Suppressor macrophage (primary cell): ENCODE measurements at regions not wholly inside any gene's neighbourhood (a gene's known extent, or its start where the extent isn't known, plus 50 kb on each side); places are given as distances from the start of the nearest gene placed in this dataset.
"Not testable (repeated sequence)": the region's sequence is repeated elsewhere in the genome, so short reads cannot be mapped to it uniquely, and the experiment has no call there.

Source experiments
- DNase-seq, 4 experiments: peaks; one replicate each; pipeline ENCODE4 v3.0.0-alpha.2; 2020 to 2022

DNA sequence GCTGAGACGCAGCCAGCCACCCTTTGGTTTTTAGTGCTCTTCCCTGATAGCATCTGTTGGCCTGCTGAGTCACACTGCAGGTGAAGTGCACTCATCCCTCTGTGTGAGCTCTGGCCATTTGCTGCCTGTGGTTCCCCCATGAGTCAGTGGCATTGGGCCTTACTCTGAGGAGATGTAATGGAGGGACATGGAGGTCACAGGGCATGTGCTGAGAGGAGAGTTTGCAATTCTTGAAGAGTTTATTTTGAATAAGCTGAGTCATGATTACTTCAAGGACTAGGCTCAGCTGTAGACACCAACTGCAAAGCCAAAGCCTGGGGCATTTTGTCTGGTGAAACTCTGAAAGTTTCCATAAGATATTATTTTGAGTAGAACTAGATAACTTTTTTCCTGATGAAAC lies 200.3 kb downstream of the BCL2L11 start:
- DNase-seq, result peak; percentile 3 to 44 (median 22)

DNA sequence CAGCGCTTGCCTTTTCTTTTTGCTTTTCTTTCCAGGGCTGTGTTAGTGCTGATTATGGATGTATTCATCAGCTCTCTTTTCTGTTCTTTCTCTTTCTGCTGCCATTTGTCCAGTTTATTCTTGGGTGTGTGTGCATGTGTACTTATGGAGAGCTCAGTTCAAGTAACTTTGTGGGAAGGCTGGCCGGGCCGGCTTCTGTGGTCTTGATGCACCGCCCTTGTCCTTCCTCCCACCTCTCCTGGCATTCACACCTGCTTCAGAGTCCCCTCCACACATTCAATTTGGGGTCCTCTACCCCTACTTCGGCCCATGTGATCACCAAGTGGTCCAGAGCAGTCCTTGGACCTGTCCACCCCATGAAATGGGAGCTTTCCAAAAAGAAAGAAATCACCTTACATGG lies 202.7 kb downstream of the BCL2L11 start:
- DNase-seq, result not testable (repeated sequence)

DNA sequence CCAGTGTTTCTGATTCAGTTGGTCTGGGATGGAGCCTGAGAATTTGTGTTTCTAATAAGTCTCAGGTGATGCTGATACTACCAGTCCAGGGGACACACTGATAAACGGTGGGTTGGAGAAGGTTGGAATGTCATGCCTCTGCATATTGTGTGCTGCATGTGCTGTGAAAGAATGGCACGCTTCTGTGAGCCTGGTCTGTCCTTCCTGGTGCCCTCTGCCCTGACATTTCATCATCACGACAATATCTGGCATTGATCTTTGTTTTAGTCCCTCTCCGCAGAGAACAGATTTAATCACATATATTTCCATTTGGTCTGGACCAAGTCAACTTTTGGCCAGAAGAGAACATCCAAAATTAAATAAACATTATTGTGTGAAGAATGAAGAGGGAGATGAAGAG lies 207.0 kb downstream of the BCL2L11 start:
- not testable (repeated sequence) for DNase-seq

DNA sequence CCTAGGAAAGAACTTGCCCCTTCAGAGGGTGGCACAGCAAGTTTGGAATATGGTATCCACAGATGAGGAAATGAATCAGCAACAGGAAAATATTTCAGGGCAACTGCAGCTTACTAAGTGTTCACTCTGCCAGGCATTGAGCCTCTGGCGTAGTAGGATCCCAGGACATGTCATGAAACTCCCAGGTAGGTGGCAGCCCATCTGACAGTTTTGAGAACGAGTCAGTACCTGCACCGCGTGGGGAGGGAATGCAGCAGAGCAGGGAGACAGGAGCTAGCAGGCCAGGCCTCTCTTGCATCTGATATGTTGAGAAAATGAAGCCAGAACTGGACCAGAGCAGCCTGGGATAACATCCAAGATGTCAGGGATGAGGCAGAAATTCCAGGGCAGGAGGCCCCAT lies 208.6 kb downstream of the BCL2L11 start:
- not testable (repeated sequence) for DNase-seq

DNA sequence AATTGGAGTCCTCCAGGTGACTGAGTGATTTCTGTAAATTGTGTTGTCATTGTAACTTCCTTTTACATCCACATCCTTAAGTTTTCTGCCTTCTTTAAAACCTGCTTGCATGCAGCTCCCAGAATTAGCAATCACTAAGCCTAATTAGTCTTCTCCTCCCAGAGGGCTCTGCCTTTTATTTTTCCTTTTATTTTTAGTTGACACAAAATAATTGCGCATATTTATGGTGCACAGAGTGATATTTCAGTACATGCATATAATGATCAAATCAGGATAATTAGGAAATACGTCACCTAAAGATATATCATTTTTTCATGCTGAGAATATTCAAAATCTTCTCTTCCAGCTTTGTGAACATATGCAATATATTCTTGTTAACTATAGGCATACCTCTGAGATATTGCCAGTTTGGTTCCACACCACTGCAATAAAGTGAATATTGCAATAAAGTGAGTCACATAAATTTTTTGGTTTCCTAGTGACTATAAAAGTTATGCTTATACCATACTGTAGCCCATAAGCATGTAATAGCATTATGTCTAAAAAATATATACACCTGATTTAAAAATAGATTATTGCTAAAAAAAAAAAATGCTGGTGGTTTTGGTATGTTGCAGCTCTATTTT lies 210.5 kb downstream of the BCL2L11 start:
- not testable (repeated sequence) for DNase-seq

DNA sequence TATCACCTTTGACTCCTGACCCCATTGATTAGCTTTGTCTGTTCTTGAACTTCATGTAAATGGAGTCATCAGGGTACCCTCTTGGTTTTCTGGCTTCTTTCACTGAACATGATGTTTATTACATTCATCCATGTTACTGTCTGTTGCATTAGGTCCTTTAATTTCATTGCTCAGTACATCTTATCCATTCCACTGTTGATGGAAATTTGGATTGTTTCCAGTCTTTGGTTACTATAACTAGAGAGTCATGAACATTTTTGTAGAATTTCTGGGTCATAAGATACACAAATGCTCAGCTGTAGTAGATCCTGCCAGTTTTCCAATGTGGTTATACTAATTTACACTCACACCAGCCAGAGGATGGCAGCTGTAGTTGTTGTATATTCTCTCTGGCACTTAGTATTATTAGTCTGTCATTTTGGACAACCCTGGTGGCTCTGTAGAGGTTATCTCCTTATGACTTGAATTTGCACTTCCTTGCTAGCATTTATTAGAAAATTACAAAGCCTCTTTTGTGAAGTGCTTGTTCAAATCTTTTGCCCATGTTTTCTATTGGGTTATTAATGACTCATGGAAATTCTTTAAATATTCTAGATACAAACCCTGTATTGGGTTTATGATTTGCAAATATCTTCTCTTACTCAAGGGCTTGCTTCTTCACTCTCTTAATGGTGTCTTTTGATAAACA lies 214.7 kb downstream of the BCL2L11 start:
- not testable (repeated sequence) for DNase-seq

DNA sequence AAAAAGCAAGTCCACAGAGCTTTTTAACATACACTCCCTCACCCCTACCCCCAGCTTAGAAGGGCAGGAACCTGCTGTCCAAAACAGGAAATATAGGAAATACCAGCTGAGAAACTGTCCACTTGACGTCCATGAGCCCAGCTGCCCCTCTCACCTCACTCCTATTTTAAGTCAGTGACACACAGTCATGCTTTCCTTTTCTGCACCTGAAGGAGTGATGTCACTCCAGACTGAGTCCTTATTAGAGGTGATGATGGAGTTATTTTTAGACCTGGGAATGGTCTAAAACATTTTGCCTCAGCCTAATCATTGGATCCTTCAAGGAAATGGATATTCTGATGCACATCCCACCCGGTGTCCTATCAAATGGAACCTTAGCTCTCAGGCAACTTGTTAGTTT lies 217.8 kb downstream of the BCL2L11 start:
- DNase-seq, result not testable (repeated sequence)

DNA sequence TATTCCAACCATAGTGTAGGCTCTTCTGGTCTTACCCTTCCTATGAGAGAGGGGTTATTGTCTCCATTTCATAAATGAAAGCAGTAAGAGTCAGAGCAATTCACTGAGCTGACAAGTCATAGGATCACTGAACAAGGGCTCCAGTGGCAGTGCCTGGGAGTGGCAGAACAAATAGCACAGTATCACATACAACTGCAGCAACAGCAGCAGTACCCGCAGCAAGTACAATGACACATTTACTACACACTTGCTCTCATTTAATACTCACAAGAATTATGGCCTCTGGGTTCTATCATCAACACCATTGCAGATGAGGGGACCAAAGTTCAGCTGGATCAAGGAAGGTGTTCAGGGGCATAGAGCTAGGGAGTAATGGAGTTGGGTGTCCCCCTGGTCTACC lies 218.8 kb downstream of the BCL2L11 start:
- not testable (repeated sequence) for DNase-seq

DNA sequence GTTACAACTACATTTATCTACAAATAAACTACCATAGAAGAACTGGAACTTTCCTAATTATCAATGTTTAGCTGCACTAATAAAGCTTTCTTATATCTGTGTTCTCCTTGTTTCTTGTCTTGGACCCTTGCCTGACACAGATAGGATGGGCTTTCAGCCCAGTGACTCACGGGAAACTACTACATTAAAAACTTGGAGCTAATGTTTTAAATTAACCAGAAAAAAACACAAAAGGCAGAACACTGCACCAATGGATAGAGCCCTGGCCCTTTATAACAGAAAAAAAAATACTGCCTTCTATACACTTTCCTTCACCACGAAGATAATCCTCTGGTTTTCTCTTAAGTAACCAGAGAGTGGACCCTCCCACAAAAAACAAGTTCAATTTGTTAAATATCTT lies 223.9 kb downstream of the BCL2L11 start:
- DNase-seq, result not testable (repeated sequence)

DNA sequence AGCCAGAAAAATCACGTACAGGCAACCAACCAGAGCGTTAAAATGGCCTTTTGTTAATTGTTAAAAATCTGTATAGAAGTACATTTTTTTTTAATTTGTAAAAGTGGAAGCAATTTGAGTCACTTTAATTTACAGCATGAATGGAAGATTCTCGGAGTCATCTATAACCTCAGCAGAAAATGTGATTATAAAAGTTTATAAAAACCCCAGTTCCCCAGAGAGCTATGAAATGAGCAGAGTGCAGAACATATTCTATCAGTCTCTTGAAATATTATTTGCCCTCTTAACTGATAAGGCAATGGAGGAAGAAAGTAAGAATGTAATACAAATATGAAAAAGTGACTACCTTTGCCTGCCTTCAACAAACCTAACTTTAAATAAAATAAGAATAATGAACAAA lies 224.7 kb downstream of the BCL2L11 start:
- DNase-seq, result not testable (repeated sequence)

DNA sequence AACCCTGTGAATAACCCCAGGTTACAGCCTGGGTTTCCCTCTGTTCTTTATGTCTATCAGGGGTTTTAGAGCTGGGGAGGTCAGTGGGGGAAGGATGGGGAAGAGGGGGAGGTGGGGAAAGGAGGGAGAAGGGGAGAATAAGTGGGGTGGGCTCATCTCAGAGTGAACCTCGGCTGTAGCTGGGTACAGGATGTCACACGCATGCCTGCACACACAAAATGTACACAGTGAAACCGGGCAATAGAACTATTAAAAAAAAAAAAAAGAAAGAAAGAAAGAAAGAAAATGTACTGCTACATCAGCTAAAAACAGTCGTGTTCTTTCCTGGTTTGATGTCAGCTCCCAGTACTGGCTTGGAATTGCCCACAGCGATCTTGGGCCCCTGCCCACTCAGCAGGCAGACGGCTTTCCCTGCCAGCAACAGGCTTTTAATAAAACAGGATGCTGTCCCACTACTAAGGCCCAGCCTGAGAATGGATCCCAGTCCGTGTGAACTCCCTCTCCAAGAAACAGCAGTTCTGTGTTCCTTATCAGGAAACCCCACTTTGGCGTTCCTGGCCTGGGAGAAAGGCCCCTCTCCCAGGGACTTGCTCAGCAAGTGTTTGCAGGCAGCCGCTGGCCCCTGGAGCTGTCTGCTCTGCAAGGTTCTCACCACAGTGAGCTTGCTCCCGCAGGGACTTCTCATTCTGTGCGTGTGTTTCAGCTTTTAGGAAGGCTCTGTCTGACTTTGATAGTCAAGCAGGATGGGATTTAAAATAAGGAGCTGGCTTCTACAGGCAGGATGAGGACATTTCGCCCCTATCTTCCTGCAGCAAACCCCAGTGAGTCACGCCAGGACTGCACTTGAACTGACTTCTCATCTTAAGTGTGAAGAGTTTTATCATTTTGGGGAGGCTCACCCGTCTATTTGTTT lies 225.6 kb downstream of the BCL2L11 start:
- not testable (repeated sequence) for DNase-seq

DNA sequence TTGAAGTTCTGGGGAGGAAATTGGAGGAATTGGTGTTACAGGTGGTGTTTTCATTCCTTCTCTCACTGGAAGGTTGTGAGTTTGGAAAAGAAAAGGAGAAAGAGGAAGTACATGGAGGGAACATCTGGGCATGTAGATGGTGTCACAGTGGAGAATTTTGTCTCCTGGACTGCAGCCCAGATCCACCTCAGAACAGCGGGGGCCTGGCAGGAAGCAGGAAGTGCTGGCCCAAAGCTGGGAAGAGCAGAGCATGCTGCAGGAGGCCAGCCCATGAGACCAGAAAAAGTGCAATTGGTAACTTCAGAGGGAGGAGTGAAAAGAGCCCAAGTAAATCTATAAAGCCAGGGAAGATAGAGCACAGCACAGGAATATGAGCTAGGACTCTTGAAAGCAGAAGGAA lies 227.0 kb downstream of the BCL2L11 start:
- not testable (repeated sequence) for DNase-seq

DNA sequence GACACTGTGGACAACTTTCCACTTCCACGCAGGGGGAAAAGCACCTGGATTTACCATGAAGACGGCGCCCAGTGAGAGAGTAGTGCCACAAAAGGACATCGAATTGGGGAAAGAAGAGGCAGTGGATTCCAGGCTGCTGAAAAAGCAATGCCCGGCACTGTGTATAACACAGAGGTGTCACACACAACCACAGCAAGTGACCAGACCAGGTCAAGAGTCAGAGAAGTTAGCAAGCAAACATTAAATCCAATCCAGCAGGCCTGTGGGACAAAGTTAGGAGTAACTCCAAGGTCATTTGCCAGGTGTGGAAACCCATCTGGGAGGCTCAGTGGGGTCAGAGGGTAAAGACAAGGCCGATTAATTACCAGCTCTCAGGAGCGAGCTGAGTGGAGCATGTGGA lies 227.6 kb downstream of the BCL2L11 start:
- not testable (repeated sequence) for DNase-seq

DNA sequence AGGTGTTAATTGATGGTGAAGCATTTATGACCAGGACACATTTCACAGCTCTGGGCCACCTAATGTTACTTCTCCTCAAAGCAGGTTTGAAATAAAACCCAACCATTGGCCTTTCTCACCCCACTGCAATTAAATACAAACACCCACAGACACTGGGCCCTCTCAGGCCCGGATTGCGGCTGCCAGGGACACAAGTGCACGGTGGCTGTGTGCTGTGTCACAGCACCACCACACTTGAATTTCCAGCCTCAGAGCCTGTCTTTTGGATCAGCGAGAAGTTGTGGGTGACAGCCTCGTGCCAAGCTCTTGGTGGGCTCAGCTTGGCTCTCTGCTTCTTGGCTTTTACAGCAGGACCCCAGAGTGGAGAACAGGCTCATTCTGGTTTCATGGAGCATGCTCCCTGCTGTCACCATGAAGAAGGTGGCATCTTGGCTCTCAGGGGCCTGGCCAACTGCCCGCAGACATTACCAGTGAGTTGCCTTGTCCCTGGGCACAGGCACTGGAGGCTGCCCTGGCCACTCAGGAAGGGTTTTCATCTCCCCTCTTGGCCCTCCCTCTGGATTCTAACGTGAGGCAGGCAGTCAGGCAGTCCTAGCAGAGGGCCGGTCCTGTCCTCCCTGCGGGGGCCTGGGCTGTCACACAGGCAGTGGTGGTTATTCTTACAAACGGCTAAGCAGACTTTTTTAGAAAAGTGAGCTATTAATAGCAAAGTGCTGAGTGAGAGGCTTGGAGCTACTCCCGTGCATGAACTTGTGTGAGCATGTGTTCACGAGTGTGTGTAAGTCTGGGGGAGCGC lies 234.5 kb downstream of the BCL2L11 start:
- peak in 1 of 4 experiments; percentile 1 for DNase-seq

DNA sequence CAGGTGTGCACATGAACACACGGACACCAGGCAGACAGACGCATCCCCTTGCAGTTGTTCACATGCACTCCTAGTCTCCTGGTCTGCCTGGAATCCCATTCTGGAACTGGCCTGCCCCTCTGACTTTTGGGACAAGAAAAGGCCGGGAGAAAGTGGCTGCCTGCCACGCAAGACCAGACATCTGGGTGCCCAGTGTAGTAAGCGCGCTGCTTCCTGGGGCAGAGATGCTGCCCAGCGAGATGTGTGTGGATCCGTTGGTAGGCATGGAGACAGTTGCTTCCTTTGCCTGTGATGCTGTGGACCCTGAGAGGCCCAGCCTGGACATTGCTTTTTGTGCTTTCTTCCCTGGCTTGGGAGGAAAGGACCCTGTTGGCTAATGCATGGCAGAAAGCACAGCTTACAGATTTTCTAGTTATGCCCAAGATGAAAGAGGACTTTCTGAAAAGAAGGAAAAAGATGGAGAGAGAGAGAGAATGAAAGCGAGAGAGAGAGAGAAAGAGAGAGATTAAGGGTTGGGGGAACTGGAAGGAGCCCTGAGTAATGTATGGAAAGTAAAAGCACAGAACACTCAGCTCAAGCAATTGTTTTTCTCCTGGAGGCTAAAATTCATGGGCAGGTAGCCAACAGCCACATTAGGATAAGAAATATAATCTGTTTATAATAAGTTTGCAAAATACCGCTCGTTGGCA lies 235.3 kb downstream of the BCL2L11 start:
- DNase-seq, result not testable (repeated sequence)

DNA sequence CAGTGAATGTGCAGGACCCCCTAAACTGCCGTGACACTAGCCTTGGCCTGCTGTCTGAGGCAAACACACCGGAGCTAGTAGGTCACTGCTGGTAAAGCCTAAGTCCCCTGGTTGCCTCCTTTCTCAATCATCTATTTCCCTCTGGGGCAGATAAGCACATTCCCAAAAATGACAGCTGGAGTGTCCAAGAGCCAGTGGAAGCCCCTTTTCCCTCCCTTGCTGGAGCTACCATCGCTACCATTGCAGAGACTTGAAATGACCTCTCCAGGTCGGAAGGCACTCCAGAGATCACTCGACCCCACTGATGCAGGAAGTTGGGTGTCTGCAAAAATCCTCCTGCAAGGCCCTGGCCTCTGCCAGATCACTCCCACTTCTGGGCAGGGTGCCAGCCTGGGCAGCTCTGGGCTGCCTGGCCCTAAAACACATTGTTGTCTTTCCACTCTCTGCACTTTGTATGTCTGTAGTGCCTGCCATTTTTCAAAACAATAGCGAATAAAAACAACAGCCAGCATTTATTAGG lies 235.9 kb downstream of the BCL2L11 start:
- peak in 3 of 4 experiments; percentile 1 to 16 (median 10) for DNase-seq

DNA sequence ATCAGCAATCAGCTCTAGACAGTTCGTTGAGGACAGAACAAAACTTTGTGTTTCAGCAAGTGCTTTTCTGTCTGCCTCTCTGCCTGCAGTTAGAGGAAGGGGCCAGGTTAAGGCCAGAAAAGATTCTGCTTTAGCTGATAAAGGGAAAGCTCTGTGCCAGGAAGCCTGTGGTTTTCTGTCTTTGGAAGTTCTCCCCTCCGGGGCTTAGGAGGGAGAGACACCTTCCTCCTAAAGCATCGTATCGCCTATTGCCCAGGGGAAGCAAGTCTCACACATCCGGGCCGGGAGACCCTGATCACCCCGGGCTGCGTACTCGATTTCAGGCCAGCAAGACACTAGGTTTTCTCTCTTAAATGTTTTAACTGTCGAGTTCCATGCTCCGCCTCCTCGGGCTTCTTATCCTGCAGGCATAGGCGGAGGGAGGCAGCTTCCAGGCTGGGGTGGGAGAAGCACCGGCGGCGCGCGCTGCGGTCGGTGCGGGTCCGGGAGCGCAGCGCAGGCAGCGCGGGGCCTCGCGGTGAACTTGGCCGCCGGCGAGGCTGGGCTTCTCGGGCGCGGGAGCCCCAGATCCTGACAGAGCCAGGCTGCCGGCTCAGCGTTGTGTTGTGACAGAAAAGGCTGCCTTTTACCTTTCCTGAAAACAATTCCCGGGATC lies 245.4 kb downstream of the BCL2L11 start:
- peak in 2 of 4 experiments; percentile 1 to 8 for DNase-seq

DNA sequence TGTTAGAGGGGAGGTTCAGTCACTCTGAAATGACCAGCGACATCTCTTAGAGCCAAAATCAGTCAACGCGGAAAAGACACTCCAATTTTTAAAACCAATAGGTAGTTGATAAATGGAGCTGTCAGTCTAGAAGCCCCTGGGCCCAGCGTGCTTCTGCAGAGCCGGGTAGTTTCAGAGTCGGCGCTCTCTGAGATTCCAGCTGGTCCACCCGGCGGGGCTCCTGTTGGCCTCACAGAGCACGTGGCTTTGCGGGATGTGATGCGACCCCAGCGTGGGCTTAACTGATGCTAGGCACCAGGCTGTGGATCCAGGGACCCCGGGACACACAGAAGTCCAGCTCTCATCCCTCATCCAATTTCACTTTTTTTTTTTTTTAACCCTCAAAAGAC lies 245.9 kb downstream of the BCL2L11 start:
- DNase-seq, result not testable (repeated sequence)

DNA sequence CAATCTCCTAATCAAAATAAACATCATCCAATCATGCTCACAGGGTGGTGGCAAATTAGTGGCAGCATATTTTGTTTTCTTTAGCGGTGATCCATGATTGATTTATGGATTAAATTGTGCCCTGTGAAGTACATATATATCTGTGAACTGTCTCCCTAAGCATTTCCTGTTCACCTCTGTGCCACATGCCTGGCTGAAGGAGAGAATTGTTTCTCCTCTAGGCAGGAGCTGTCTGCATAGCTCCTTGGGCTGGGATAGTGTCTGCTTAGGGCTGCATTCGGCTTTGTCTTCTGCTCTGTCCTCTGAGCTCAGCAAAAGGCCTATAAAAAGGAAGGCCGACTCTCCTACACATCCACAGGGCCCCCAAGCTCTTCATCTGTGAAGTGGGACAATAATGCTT lies 246.4 kb downstream of the BCL2L11 start:
- not testable (repeated sequence) for DNase-seq

DNA sequence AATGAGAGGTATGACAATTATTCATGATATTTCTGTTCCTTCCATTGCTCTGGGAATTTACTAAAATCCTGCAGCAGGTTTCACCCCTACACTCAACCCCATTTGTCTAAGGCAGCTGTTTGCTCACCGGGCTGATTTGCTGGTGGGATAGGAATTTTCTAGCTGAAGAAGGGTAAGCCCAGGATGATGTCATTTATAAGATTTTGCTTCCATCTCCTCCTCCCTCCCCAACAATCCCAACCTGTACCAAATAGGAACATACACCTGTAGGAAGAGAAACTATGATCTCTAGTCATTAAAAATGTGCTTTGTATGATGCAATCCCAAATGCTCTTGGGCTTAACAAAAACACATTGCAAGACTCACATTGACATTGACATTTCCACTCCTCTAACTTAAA lies 247.2 kb downstream of the BCL2L11 start:
- DNase-seq, result not testable (repeated sequence)

DNA sequence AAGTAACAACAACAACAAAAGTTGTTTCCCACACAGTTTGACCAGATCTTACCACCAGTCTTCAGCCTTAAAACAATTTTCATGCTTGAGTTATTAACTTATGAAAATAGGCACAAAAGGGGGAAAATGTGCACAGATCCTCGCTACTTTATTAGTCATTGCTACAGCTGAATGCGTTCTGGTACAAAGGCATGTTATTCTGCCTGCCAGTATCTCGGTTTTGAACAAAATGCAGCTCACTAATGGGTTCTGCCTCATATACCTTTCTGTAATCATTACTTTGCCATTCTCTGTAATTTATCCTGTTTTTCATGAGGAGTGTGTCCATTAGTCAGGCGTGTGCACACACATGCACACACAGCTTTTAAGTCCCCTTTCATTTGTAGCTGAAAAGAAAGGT lies 247.6 kb downstream of the BCL2L11 start:
- DNase-seq, result not testable (repeated sequence)
